WTC11 (cell line): ENCODE measurements at regions not wholly inside any gene's neighbourhood (a gene's known extent, or its start where the extent isn't known, plus 50 kb on each side); places are given as distances from the start of the nearest gene placed in this dataset.

Experiments used
- ATAC-seq: fragments of 200-7000 bp; cut with Tn5 transposase; 2 replicates; pipeline ENCODE4 v1.10.0; 2021; ENCODE audit warnings: mild to moderate bottlenecking, moderate library complexity
- CTCF ChIA-PET: fragments of 300-600 bp; sonication (Branson Sonifier 250); formaldehyde crosslinking; loops from one replicate; lab custom pipeline; 2021; ENCODE audit warnings: antibody characterized with exemption; lab: Charles Lee
- POLR2A ChIA-PET: fragments of 350-600 bp; sonication (Branson Sonifier 250); formaldehyde crosslinking; loops from one replicate; lab custom pipeline; 2021; ENCODE audit warnings: antibody characterized with exemption; lab: Charles Lee
- DNase-seq: peaks from one replicate; pipeline ENCODE4 v3.0.0; 2021; ENCODE audit warnings: low spot score
- H3K27ac Mint-ChIP-seq: 2 replicates; pipeline ENCODE4 v1.8.0; 2021; ENCODE audit warnings: mixed read lengths
- H3K27me3 Mint-ChIP-seq: 2 replicates; pipeline ENCODE4 v1.8.0; 2021; ENCODE audit warnings: low read depth, mild to moderate bottlenecking, moderate library complexity, mixed read lengths
- H3K36me3 Mint-ChIP-seq: 2 replicates; pipeline ENCODE4 v1.8.0; 2021; ENCODE audit warnings: mixed read lengths
- H3K4me1 Mint-ChIP-seq: 2 replicates; pipeline ENCODE4 v1.8.0; 2022; ENCODE audit warnings: mixed read lengths
- H3K4me3 Mint-ChIP-seq: 2 replicates; pipeline ENCODE4 v1.8.0; 2021; ENCODE audit warnings: mild to moderate bottlenecking, moderate library complexity, mixed read lengths
- H3K9me3 Mint-ChIP-seq: 2 replicates; pipeline ENCODE4 v1.8.0; 2021; ENCODE audit warnings: mixed read lengths
- ELF4 ChIP-seq: sonication (generic); formaldehyde crosslinking; IDR thresholded peaks from 2 replicates; pipeline ENCODE4 v1.8.1; 2022; ENCODE audit warnings: low read depth, mild to moderate bottlenecking, moderate library complexity, missing genetic modification reagents
- HMGA2 ChIP-seq: fragments of 250-450 bp; sonication (Bioruptor Pico); IDR thresholded peaks from 2 replicates; pipeline ENCODE4 v1.4.0; 2021; ENCODE audit warnings: mild to moderate bottlenecking, moderate library complexity
- JUN ChIP-seq: sonication (generic); formaldehyde crosslinking; IDR thresholded peaks from 2 replicates; pipeline ENCODE4 v1.8.0; 2023; ENCODE audit warnings: mild to moderate bottlenecking, missing genetic modification reagents
- MYBL2 ChIP-seq: sonication (generic); formaldehyde crosslinking; IDR thresholded peaks from 2 replicates; pipeline ENCODE4 v1.8.1; 2023; ENCODE audit warnings: mild to moderate bottlenecking, moderate library complexity, missing genetic modification reagents
- NFATC4 ChIP-seq: fragments of 250-450 bp; sonication (Bioruptor Pico); IDR thresholded peaks from 2 replicates; pipeline ENCODE4 v1.9.0; 2021; ENCODE audit warnings: mild to moderate bottlenecking
- RORB ChIP-seq: fragments of 250-450 bp; sonication (Bioruptor Pico); IDR thresholded peaks from 2 replicates; pipeline ENCODE4 v1.9.0; 2021; ENCODE audit warnings: mild to moderate bottlenecking
- TEAD4 ChIP-seq: sonication (generic); formaldehyde crosslinking; IDR thresholded peaks from 2 replicates; pipeline ENCODE4 v1.8.0; 2022; ENCODE audit warnings: mild to moderate bottlenecking, missing genetic modification reagents
- ZNF219 ChIP-seq: sonication (generic); formaldehyde crosslinking; IDR thresholded peaks from 2 replicates; pipeline ENCODE4 v1.8.0; 2023; ENCODE audit warnings: missing genetic modification reagents, mild to moderate bottlenecking, borderline replicate concordance
- ZNF263 ChIP-seq: sonication (generic); formaldehyde crosslinking; IDR thresholded peaks from 2 replicates; pipeline ENCODE4 v1.8.1; 2022; ENCODE audit warnings: low read depth, mild to moderate bottlenecking, moderate library complexity, missing genetic modification reagents
- TF ChIP-seq, protein P1 (sequence below): sonication (generic); formaldehyde crosslinking; conservative IDR thresholded peaks from 2 replicates; pipeline ENCODE4 v1.8.1; 2023; ENCODE audit warnings: mild to moderate bottlenecking, low read depth, missing genetic modification reagents, moderate library complexity
- TF ChIP-seq, protein P2 (sequence below): fragments of 250-450 bp; sonication (Bioruptor Pico); IDR thresholded peaks from 2 replicates; pipeline ENCODE4 v2.1.2; 2022; ENCODE audit warnings: mild to moderate bottlenecking, moderate library complexity
- TF ChIP-seq, protein P3 (sequence below): sonication (generic); formaldehyde crosslinking; IDR thresholded peaks from 2 replicates; pipeline ENCODE4 v1.8.0; 2022; ENCODE audit warnings: mild to moderate bottlenecking, missing genetic modification reagents
- TF ChIP-seq, protein P4 (sequence below): fragments of 250-450 bp; sonication (Bioruptor Pico); IDR thresholded peaks from 2 replicates; pipeline ENCODE4 v1.9.0; 2021; ENCODE audit warnings: mild to moderate bottlenecking, borderline replicate concordance
- TF ChIP-seq, protein P5 (sequence below): sonication (generic); formaldehyde crosslinking; IDR thresholded peaks from 2 replicates; pipeline ENCODE4 v1.8.1; 2023; ENCODE audit warnings: mild to moderate bottlenecking, missing genetic modification reagents
- TF ChIP-seq, protein P6 (sequence below): sonication (generic); formaldehyde crosslinking; IDR thresholded peaks from 2 replicates; pipeline ENCODE4 v1.8.1; 2022; ENCODE audit warnings: low read depth, mild to moderate bottlenecking, moderate library complexity, missing genetic modification reagents, borderline replicate concordance
- TF ChIP-seq, protein P7 (sequence below): sonication (generic); formaldehyde crosslinking; IDR thresholded peaks from 2 replicates; pipeline ENCODE4 v1.8.0; 2022; ENCODE audit warnings: mild to moderate bottlenecking, missing genetic modification reagents

DNA sequence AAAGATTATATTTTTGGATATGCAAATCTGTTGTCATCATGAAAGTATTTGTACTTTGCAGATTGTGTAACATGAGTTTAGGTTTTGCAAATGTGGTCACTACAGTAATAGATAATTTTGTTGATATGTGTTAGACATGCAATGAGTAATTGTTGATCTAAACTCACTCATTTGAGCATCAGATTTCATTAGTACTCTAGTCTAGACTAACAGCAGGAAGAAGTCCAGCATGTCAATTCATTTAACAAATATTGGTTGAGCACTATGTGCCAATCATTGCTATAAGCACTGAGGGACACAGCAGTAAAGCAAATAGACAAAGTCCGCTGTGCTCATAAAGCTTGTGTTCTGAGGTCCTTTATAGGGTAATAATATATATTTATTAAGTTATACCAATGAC lies 350.0 kb downstream of the USP25 start:
- no peaks in the 10 kb centered on the region for H3K27me3 Mint-ChIP-seq
- DNase-seq (no peak), ATAC-seq (no peak)
- POLR2A ChIA-PET: no interaction called here
- no peaks in the 10 kb centered on the region for H3K4me1 Mint-ChIP-seq
- TF ChIP-seq, protein P1, sequence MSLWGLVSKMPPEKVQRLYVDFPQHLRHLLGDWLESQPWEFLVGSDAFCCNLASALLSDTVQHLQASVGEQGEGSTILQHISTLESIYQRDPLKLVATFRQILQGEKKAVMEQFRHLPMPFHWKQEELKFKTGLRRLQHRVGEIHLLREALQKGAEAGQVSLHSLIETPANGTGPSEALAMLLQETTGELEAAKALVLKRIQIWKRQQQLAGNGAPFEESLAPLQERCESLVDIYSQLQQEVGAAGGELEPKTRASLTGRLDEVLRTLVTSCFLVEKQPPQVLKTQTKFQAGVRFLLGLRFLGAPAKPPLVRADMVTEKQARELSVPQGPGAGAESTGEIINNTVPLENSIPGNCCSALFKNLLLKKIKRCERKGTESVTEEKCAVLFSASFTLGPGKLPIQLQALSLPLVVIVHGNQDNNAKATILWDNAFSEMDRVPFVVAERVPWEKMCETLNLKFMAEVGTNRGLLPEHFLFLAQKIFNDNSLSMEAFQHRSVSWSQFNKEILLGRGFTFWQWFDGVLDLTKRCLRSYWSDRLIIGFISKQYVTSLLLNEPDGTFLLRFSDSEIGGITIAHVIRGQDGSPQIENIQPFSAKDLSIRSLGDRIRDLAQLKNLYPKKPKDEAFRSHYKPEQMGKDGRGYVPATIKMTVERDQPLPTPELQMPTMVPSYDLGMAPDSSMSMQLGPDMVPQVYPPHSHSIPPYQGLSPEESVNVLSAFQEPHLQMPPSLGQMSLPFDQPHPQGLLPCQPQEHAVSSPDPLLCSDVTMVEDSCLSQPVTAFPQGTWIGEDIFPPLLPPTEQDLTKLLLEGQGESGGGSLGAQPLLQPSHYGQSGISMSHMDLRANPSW (CRISPR knock-in tag): no peak
- TF ChIP-seq ELF4 (CRISPR knock-in tag): no peak
- TF ChIP-seq MYBL2: no peak
- TF ChIP-seq ZNF263: no peak
- TF ChIP-seq HMGA2: no peak
- TF ChIP-seq, protein P2, sequence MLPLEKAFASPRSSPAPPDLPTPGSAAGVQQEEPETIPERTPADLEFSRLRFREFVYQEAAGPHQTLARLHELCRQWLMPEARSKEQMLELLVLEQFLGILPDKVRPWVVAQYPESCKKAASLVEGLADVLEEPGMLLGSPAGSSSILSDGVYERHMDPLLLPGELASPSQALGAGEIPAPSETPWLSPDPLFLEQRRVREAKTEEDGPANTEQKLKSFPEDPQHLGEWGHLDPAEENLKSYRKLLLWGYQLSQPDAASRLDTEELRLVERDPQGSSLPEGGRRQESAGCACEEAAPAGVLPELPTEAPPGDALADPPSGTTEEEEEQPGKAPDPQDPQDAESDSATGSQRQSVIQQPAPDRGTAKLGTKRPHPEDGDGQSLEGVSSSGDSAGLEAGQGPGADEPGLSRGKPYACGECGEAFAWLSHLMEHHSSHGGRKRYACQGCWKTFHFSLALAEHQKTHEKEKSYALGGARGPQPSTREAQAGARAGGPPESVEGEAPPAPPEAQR: no peak
- TF ChIP-seq, protein P3, sequence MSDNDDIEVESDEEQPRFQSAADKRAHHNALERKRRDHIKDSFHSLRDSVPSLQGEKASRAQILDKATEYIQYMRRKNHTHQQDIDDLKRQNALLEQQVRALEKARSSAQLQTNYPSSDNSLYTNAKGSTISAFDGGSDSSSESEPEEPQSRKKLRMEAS (CRISPR knock-in tag): no peak
- TF ChIP-seq TEAD4 (CRISPR knock-in tag): no peak
- H3K36me3 Mint-ChIP-seq: no peaks in the 10 kb centered on the region
- H3K27ac Mint-ChIP-seq: no peak overlapping the region
- CTCF ChIA-PET: interaction anchor here (1.6 kb wide), 1 partner anchor 251 kb away, joined by 3 read pairs; no protein-coding TSS in a partner anchor
- no peak overlapping the region for H3K4me3 Mint-ChIP-seq
- no peaks in the 10 kb centered on the region for H3K9me3 Mint-ChIP-seq

DNA sequence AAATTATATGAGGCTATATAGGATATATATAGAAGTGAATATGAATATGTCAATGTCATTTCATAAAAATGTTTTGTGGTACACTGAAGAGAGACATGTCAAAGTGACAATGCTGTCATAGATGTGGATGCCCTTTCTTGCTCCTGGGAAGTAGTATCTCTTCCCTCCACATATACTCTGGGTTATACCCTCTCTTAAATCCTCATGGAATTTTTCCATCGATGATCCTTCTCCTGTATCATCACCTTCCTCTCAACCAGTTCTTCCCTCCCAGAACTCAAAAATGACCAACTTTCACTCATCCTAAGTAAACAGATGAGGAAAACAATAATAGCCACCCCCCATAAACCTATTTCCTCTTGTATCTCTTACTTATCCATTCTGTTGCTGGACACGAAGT lies 351.5 kb downstream of the USP25 start:
- POLR2A ChIA-PET: no interaction called here
- Mint-ChIP-seq H3K4me3 (no peak overlapping the region), H3K27me3 (no peaks in the 10 kb centered on the region), H3K4me1 (no peaks in the 10 kb centered on the region), H3K36me3 (no peaks in the 10 kb centered on the region), H3K27ac (no peak overlapping the region), H3K9me3 (no peaks in the 10 kb centered on the region)
- TF ChIP-seq RORB (no peak), JUN (CRISPR knock-in tag) (no peak), ZNF219 (CRISPR knock-in tag) (no peak), NFATC4 (CRISPR knock-in tag) (no peak)
- TF ChIP-seq, protein P4, sequence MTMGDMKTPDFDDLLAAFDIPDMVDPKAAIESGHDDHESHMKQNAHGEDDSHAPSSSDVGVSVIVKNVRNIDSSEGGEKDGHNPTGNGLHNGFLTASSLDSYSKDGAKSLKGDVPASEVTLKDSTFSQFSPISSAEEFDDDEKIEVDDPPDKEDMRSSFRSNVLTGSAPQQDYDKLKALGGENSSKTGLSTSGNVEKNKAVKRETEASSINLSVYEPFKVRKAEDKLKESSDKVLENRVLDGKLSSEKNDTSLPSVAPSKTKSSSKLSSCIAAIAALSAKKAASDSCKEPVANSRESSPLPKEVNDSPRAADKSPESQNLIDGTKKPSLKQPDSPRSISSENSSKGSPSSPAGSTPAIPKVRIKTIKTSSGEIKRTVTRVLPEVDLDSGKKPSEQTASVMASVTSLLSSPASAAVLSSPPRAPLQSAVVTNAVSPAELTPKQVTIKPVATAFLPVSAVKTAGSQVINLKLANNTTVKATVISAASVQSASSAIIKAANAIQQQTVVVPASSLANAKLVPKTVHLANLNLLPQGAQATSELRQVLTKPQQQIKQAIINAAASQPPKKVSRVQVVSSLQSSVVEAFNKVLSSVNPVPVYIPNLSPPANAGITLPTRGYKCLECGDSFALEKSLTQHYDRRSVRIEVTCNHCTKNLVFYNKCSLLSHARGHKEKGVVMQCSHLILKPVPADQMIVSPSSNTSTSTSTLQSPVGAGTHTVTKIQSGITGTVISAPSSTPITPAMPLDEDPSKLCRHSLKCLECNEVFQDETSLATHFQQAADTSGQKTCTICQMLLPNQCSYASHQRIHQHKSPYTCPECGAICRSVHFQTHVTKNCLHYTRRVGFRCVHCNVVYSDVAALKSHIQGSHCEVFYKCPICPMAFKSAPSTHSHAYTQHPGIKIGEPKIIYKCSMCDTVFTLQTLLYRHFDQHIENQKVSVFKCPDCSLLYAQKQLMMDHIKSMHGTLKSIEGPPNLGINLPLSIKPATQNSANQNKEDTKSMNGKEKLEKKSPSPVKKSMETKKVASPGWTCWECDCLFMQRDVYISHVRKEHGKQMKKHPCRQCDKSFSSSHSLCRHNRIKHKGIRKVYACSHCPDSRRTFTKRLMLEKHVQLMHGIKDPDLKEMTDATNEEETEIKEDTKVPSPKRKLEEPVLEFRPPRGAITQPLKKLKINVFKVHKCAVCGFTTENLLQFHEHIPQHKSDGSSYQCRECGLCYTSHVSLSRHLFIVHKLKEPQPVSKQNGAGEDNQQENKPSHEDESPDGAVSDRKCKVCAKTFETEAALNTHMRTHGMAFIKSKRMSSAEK (CRISPR knock-in tag): no peak
- TF ChIP-seq, protein P5, sequence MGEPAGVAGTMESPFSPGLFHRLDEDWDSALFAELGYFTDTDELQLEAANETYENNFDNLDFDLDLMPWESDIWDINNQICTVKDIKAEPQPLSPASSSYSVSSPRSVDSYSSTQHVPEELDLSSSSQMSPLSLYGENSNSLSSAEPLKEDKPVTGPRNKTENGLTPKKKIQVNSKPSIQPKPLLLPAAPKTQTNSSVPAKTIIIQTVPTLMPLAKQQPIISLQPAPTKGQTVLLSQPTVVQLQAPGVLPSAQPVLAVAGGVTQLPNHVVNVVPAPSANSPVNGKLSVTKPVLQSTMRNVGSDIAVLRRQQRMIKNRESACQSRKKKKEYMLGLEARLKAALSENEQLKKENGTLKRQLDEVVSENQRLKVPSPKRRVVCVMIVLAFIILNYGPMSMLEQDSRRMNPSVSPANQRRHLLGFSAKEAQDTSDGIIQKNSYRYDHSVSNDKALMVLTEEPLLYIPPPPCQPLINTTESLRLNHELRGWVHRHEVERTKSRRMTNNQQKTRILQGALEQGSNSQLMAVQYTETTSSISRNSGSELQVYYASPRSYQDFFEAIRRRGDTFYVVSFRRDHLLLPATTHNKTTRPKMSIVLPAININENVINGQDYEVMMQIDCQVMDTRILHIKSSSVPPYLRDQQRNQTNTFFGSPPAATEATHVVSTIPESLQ: no peak
- TF ChIP-seq, protein P6, sequence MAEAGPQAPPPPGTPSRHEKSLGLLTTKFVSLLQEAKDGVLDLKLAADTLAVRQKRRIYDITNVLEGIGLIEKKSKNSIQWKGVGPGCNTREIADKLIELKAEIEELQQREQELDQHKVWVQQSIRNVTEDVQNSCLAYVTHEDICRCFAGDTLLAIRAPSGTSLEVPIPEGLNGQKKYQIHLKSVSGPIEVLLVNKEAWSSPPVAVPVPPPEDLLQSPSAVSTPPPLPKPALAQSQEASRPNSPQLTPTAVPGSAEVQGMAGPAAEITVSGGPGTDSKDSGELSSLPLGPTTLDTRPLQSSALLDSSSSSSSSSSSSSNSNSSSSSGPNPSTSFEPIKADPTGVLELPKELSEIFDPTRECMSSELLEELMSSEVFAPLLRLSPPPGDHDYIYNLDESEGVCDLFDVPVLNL: no peak
- TF ChIP-seq, protein P7, sequence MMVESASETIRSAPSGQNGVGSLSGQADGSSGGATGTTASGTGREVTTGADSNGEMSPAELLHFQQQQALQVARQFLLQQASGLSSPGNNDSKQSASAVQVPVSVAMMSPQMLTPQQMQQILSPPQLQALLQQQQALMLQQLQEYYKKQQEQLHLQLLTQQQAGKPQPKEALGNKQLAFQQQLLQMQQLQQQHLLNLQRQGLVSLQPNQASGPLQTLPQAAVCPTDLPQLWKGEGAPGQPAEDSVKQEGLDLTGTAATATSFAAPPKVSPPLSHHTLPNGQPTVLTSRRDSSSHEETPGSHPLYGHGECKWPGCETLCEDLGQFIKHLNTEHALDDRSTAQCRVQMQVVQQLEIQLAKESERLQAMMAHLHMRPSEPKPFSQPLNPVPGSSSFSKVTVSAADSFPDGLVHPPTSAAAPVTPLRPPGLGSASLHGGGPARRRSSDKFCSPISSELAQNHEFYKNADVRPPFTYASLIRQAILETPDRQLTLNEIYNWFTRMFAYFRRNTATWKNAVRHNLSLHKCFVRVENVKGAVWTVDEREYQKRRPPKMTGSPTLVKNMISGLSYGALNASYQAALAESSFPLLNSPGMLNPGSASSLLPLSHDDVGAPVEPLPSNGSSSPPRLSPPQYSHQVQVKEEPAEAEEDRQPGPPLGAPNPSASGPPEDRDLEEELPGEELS (CRISPR knock-in tag): no peak
- CTCF ChIA-PET: interaction anchor here (0.6 to 1.1 kb wide), 3 partner anchors 19 to 401 kb away, joined by 3 to 4 read pairs (median 3); no protein-coding TSS in a partner anchor
- ATAC-seq: no peak
- DNase-seq: no peak
